WERI-Rb-1 (cell line): ENCODE measurements at regions not wholly inside any gene's neighbourhood (a gene's known extent, or its start where the extent isn't known, plus 50 kb on each side); places are given as distances from the start of the nearest gene placed in this dataset.

Source experiments
- DNase-seq: peaks from one replicate; pipeline ENCODE4 v3.0.0-alpha.2; 2020
- H3K27ac ChIP-seq: fragments of 250-450 bp; sonication (Bioruptor Pico); 2 replicates; pipeline ENCODE4 v1.5.1; 2020; ENCODE audit warnings: mild to moderate bottlenecking, moderate library complexity
- H3K27me3 ChIP-seq: fragments of 250-450 bp; sonication (Bioruptor Pico); 2 replicates; pipeline ENCODE4 v1.5.1; 2021; ENCODE audit warnings: mild to moderate bottlenecking, low read depth, moderate library complexity; ENCODE audit not compliant: insufficient read depth, severe bottlenecking
- H3K36me3 ChIP-seq: fragments of 250-450 bp; sonication (Bioruptor Pico); 2 replicates; pipeline ENCODE4 v1.5.1; 2020; ENCODE audit warnings: mild to moderate bottlenecking, moderate library complexity
- H3K4me3 ChIP-seq: 2 replicates; pipeline ENCODE4 v1.5.1; 2011; ENCODE audit warnings: low read depth, mild to moderate bottlenecking, control low read depth, low read length
- H3K9me3 ChIP-seq: fragments of 250-450 bp; sonication (Bioruptor Pico); 2 replicates; pipeline ENCODE4 v1.5.1; 2021; ENCODE audit warnings: mild to moderate bottlenecking, moderate library complexity; ENCODE audit not compliant: severe bottlenecking
- CTCF ChIP-seq: IDR thresholded peaks from 2 replicates; pipeline ENCODE4 v1.5.1; 2011; ENCODE audit warnings: low read depth, mild to moderate bottlenecking, control low read depth, inconsistent platforms, low read length

- H3K4me3 ChIP-seq = no peak overlapping the region
- DNase-seq = no peak
- peaks cover 95% of the 10 kb centered on the region for H3K27me3 ChIP-seq
- TF ChIP-seq CTCF = no peak
- no peak overlapping the region for H3K27ac ChIP-seq
- no peaks in the 10 kb centered on the region for H3K36me3 ChIP-seq
- no peaks in the 10 kb centered on the region for H3K9me3 ChIP-seq
These were observed 67.3 kb downstream of the IGF2 start for GRCh38 chr11:2071748-2072385.
